VCaP (cell line): ENCODE measurements at regions not wholly inside any gene's neighbourhood (a gene's known extent, or its start where the extent isn't known, plus 50 kb on each side); places are given as distances from the start of the nearest gene placed in this dataset.

Experiments
- H3K27ac ChIP-seq: fragments of 450-650 bp; 2 replicates; pipeline ENCODE4 v1.5.1; 2017
- CTCF ChIP-seq: fragments of 450-650 bp; conservative IDR thresholded peaks from 2 replicates; pipeline ENCODE4 v1.5.1; 2017; ENCODE audit warnings: mild to moderate bottlenecking, moderate library complexity

- no peak for TF ChIP-seq CTCF
- no peak overlapping the region for H3K27ac ChIP-seq
Observed at GRCh38 chr3:29138171-29138570, 142.7 kb upstream of the RBMS3 start.

- no peak overlapping the region for H3K27ac ChIP-seq
- TF ChIP-seq CTCF = no peak
Observed at GRCh38 chr3:29140666-29141065, 140.2 kb upstream of the RBMS3 start.

- TF ChIP-seq CTCF = no peak
- H3K27ac ChIP-seq = no peak overlapping the region
Observed at GRCh38 chr3:29141197-29141917, 139.5 kb upstream of the RBMS3 start.

GRCh38 chr3:29141918-29142275 is 139.0 kb upstream of the RBMS3 start:
- no peak overlapping the region for H3K27ac ChIP-seq
- TF ChIP-seq CTCF = no peak

GRCh38 chr3:29143151-29143550 is 137.7 kb upstream of the RBMS3 start:
- no peak overlapping the region for H3K27ac ChIP-seq
- TF ChIP-seq CTCF = no peak

GRCh38 chr3:29144361-29144760 is 136.5 kb upstream of the RBMS3 start:
- TF ChIP-seq CTCF = no peak
- H3K27ac ChIP-seq = no peak overlapping the region

GRCh38 chr3:29144807-29145206 is 136.1 kb upstream of the RBMS3 start:
- TF ChIP-seq CTCF = peak; percentile 84
- H3K27ac ChIP-seq = no peak overlapping the region
